ENCODE measurements at regions not wholly inside any gene's neighbourhood (a gene's known extent, or its start where the extent isn't known, plus 50 kb on each side); places are given as distances from the start of the nearest gene placed in this dataset.

DNA sequence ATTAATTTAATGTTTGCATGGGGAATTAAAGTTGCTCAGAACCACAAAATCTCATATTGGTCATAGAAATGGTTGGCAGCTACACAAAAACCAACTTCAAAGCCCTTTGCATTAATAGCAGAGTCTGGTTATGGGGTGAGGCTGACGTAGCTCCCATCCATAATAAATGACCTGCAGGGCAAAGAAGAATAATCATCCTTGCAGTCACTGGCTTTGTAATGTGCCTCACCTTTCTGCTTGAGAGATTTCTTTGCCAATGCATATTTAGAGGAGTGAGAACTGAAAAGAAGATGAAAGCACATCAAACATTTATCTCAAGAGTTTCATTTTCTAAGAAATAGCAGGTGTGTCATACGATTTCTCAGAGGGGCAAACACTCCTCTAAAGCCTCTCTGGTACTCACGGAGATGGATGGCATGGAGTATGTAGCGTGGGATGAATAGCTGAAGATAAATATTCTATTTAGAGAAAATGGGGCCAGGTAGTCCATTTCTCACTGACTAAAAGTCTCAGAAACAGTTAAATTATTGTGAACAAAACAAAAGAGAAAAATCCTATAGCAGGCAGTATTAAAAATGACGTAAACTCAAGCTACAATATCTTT, 1491.9 kb downstream of the FAM181B start:
- TF ChIP-seq, protein P1, sequence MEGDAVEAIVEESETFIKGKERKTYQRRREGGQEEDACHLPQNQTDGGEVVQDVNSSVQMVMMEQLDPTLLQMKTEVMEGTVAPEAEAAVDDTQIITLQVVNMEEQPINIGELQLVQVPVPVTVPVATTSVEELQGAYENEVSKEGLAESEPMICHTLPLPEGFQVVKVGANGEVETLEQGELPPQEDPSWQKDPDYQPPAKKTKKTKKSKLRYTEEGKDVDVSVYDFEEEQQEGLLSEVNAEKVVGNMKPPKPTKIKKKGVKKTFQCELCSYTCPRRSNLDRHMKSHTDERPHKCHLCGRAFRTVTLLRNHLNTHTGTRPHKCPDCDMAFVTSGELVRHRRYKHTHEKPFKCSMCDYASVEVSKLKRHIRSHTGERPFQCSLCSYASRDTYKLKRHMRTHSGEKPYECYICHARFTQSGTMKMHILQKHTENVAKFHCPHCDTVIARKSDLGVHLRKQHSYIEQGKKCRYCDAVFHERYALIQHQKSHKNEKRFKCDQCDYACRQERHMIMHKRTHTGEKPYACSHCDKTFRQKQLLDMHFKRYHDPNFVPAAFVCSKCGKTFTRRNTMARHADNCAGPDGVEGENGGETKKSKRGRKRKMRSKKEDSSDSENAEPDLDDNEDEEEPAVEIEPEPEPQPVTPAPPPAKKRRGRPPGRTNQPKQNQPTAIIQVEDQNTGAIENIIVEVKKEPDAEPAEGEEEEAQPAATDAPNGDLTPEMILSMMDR (CRISPR knock-in tag; IDR thresholded peaks at IDR 0.05) = no peak
- no peak for TF ChIP-seq MIXL1 (CRISPR knock-in tag; IDR thresholded peaks at IDR 0.05)
- no peak for TF ChIP-seq SOX6 (IDR thresholded peaks at IDR 0.05)
- no peak for TF ChIP-seq SOX6 (CRISPR knock-in tag; IDR thresholded peaks at IDR 0.05)
- TF ChIP-seq CREM (IDR thresholded peaks at IDR 0.05) = no peak
- TF ChIP-seq CREM (CRISPR knock-in tag; IDR thresholded peaks at IDR 0.05) = no peak
- TF ChIP-seq TCF7L2 (IDR thresholded peaks at IDR 0.05; ENCODE audit: low read depth, low read length) = no peak
- no peak for TF ChIP-seq ZNF143 (CRISPR knock-in tag; IDR thresholded peaks at IDR 0.05)
- TF ChIP-seq, protein P2, sequence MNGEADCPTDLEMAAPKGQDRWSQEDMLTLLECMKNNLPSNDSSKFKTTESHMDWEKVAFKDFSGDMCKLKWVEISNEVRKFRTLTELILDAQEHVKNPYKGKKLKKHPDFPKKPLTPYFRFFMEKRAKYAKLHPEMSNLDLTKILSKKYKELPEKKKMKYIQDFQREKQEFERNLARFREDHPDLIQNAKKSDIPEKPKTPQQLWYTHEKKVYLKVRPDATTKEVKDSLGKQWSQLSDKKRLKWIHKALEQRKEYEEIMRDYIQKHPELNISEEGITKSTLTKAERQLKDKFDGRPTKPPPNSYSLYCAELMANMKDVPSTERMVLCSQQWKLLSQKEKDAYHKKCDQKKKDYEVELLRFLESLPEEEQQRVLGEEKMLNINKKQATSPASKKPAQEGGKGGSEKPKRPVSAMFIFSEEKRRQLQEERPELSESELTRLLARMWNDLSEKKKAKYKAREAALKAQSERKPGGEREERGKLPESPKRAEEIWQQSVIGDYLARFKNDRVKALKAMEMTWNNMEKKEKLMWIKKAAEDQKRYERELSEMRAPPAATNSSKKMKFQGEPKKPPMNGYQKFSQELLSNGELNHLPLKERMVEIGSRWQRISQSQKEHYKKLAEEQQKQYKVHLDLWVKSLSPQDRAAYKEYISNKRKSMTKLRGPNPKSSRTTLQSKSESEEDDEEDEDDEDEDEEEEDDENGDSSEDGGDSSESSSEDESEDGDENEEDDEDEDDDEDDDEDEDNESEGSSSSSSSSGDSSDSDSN (CRISPR knock-in tag; IDR thresholded peaks at IDR 0.05) = no peak
- no peak for TF ChIP-seq ZNF768 (CRISPR knock-in tag; IDR thresholded peaks at IDR 0.05)
